D721Med (cell line): ENCODE measurements at regions not wholly inside any gene's neighbourhood (a gene's known extent, or its start where the extent isn't known, plus 50 kb on each side); places are given as distances from the start of the nearest gene placed in this dataset.

Experiments used
- DNase-seq: peaks from one replicate; pipeline ENCODE4 v3.0.0; 2011; ENCODE audit warnings: low spot score; ENCODE audit not compliant: insufficient read length
- FAIRE-seq: peaks from 2 replicates; lab custom pipeline; 2011; peaks lifted over from hg19 to GRCh38; lab: Jason Lieb, UNC
- TF ChIP-seq, protein P1 (sequence below): IDR thresholded peaks from 2 replicates; pipeline ENCODE4 v1.5.1; 2012; ENCODE audit warnings: mild to moderate bottlenecking, control low read depth; ENCODE audit not compliant: insufficient read depth; ENCODE audit errors: missing control alignments

DNA sequence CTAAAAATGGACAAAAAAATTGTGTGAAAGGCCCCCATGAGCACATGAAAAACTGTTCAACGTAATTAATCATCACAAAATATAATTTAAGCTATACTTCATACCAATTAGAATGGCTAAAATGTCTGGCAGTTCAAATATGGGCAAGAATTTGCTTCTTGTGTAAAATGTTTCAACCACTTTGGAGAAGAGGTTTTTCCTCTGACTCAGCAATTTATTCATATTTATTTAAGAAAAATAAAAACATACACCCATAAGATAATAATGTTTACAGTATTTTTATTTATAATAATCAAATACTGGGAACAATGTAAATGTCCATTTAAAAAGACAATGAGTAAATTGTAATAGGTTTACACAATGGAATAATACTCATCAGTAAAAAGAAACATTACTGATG is 395.1 kb upstream of the KHDRBS2 start:
- TF ChIP-seq, protein P1, sequence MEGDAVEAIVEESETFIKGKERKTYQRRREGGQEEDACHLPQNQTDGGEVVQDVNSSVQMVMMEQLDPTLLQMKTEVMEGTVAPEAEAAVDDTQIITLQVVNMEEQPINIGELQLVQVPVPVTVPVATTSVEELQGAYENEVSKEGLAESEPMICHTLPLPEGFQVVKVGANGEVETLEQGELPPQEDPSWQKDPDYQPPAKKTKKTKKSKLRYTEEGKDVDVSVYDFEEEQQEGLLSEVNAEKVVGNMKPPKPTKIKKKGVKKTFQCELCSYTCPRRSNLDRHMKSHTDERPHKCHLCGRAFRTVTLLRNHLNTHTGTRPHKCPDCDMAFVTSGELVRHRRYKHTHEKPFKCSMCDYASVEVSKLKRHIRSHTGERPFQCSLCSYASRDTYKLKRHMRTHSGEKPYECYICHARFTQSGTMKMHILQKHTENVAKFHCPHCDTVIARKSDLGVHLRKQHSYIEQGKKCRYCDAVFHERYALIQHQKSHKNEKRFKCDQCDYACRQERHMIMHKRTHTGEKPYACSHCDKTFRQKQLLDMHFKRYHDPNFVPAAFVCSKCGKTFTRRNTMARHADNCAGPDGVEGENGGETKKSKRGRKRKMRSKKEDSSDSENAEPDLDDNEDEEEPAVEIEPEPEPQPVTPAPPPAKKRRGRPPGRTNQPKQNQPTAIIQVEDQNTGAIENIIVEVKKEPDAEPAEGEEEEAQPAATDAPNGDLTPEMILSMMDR, result no peak
- DNase-seq (no peak), FAIRE-seq (no peak)

GRCh38 chr6:62672989-62673388 is 387.0 kb upstream of the KHDRBS2 start:
- DNase-seq (no peak), FAIRE-seq (no peak)
- TF ChIP-seq, protein P1, result no peak

DNA sequence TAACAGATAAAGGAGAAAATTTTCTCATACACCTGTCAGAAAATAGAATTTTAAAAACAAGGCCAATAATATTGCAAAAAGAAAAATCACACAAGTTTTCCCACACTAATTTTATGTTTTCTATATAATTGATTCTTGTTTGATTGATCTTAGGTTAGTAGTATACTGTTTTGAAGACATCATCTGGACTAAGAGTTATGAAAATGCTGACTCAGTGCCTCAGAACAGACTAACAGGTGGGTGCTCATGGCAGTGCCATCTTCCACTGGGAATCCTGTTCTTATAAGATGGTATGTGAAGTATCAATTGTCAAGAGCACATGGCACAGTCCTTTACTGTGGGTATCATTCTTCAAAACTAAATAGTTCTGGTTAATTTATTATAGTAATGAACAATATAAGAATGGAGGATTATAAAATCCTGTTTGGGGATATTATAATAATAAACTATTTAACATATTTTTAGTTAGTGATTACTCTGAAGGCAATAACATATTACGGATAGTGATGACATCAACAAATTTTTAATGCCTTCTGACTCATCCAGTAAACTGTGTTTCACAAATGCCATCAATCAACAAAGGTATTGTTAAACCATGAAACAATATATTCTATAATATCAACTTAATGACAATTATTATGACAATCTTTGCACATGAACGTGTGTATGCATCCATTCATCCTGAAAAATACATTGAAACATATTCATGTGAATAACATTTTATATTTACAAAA is 384.6 kb upstream of the KHDRBS2 start:
- DNase-seq, result no peak
- TF ChIP-seq, protein P1, result no peak
- FAIRE-seq, result no peak

DNA sequence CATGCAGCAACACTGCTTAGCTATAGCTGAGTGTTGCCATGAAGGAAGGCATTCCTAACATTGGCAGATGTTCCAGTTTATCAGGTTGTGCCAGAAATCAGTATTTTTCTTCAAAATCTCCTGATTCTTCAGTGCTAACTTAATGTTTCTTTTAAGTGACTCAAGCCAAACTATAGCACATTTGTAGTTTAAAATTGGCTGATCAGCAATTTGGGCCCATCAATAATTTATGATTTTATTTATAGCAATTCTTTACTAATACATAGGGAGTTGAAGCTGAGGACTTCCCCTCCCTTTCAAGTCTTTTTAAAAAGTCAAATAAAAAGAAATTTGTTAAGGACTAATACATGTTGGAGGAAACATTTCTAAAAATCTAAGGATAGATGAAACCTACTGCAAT is 383.8 kb upstream of the KHDRBS2 start:
- DNase-seq (no peak), FAIRE-seq (no peak)
- TF ChIP-seq, protein P1, result no peak

GRCh38 chr6:62652692-62653328 is 366.8 kb upstream of the KHDRBS2 start:
- FAIRE-seq (no peak), DNase-seq (no peak)
- TF ChIP-seq, protein P1, result no peak

DNA sequence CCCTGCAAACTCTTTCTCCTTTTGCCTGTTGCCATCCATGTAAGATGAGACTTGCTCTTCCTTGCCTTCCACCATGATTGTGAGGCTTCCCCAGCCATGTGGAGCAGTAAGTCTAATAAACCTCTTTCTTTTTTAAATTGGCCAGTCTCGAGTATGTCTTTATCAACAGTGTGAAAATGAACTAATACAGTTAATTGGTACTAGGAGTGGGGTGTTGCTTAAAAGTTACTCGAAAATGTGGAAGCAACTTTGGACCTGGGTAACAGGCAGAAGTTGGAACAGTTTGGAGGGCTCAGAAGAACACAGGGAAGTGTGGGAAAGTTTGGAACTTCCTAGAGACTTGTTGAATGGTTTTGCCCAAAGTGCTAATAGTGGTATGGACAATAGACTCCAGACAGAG is 359.2 kb upstream of the KHDRBS2 start:
- DNase-seq (no peak), FAIRE-seq (no peak)
- TF ChIP-seq, protein P1, result no peak

GRCh38 chr6:62640749-62641148 is 354.7 kb upstream of the KHDRBS2 start:
- FAIRE-seq (no peak), DNase-seq (no peak)
- TF ChIP-seq, protein P1, result no peak
